ENCODE measurements at regions not wholly inside any gene's neighbourhood (a gene's known extent, or its start where the extent isn't known, plus 50 kb on each side); places are given as distances from the start of the nearest gene placed in this dataset.

- TF ChIP-seq TCF7L2 (IDR thresholded peaks at IDR 0.05; ENCODE audit: low read depth, low read length) (no peak), ADNP (tag; IDR thresholded peaks at IDR 0.05) (no peak), JUND (IDR thresholded peaks at IDR 0.05; ENCODE audit: borderline replicate concordance, low read depth, low read length) (no peak), JUND (tag; IDR thresholded peaks at IDR 0.05; ENCODE audit: borderline replicate concordance, low read depth, low read length) (no peak), EZH2 (IDR thresholded peaks at IDR 0.05; ENCODE audit: borderline replicate concordance, low read depth, low read length) (no peak), ZFPM2 (CRISPR knock-in tag; IDR thresholded peaks at IDR 0.05) (no peak), SREBF2 (CRISPR knock-in tag; IDR thresholded peaks at IDR 0.05) (no peak), BCL6 (CRISPR knock-in tag; IDR thresholded peaks at IDR 0.05) (no peak), TRIM28 (IDR thresholded peaks at IDR 0.05) (no peak), SP2 (IDR thresholded peaks at IDR 0.05; ENCODE audit: extremely low read depth, low read depth, low read length, poor library complexity, severe bottlenecking) (no peak), FIP1L1 (IDR thresholded peaks at IDR 0.05; ENCODE audit: low read depth, low read length, poor library complexity, severe bottlenecking) (no peak), OTX1 (CRISPR knock-in tag; IDR thresholded peaks at IDR 0.05) (no peak)
- TF ChIP-seq, protein P1, sequence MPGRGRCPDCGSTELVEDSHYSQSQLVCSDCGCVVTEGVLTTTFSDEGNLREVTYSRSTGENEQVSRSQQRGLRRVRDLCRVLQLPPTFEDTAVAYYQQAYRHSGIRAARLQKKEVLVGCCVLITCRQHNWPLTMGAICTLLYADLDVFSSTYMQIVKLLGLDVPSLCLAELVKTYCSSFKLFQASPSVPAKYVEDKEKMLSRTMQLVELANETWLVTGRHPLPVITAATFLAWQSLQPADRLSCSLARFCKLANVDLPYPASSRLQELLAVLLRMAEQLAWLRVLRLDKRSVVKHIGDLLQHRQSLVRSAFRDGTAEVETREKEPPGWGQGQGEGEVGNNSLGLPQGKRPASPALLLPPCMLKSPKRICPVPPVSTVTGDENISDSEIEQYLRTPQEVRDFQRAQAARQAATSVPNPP (IDR thresholded peaks at IDR 0.05; ENCODE audit: borderline replicate concordance, insufficient read depth, insufficient read length): no peak
Measured at GRCh38 chr12:24446287-24446686, 496.8 kb upstream of the SOX5 start.
